H1 (cell line): ENCODE measurements at regions not wholly inside any gene's neighbourhood (a gene's known extent, or its start where the extent isn't known, plus 50 kb on each side); places are given as distances from the start of the nearest gene placed in this dataset.

ENCODE experiments used
- CTCF ChIA-PET: fragments of 300-600 bp; sonication (Branson Sonifier 250); formaldehyde crosslinking; loops from one replicate; lab custom pipeline; 2021; ENCODE audit not compliant: partially characterized antibody; lab: Charles Lee
- POLR2A ChIA-PET: fragments of 300-600 bp; sonication (Branson Sonifier 250); formaldehyde crosslinking; loops from one replicate; lab custom pipeline; 2021; ENCODE audit warnings: inconsistent platforms; ENCODE audit not compliant: partially characterized antibody; lab: Charles Lee
- DNase-seq, 2 experiments: peaks; one replicate each; pipeline versions ENCODE4 v3.0.0 to v3.0.0-alpha.2; 2010 to 2022; ENCODE audit warnings: low spot score in 2 of 2, low read depth in 1 of 2, mixed read lengths in 1 of 2
- FAIRE-seq: peaks from 2 replicates; lab custom pipeline; 2011; peaks lifted over from hg19 to GRCh38; lab: Jason Lieb, UNC
- H2AFZ ChIP-seq: 2 replicates; pipeline ENCODE4 v1.8.1; 2012; ENCODE audit warnings: low read length, inconsistent platforms
- H2AK5ac ChIP-seq: 2 replicates; pipeline ENCODE4 v1.6.1; 2013; ENCODE audit warnings: low read depth, low read length
- H2BK120ac ChIP-seq: replicated peaks from 2 replicates; pipeline ENCODE3; 2013; ENCODE audit warnings: low read depth, low read length, inconsistent platforms
- H2BK12ac ChIP-seq: 2 replicates; pipeline ENCODE4 v1.6.1; 2013; ENCODE audit warnings: low read depth, low read length
- H2BK15ac ChIP-seq: 2 replicates; pipeline ENCODE4 v1.6.1; 2013; ENCODE audit warnings: low read length
- H2BK20ac ChIP-seq: 2 replicates; pipeline ENCODE4 v1.6.1; 2013; ENCODE audit warnings: low read length
- H2BK5ac ChIP-seq: 2 replicates; pipeline ENCODE4 v1.6.1; 2013; ENCODE audit warnings: low read depth, low read length
- H3K14ac ChIP-seq: 2 replicates; pipeline ENCODE4 v1.6.1; 2013; ENCODE audit warnings: inconsistent platforms; ENCODE audit not compliant: insufficient read length
- H3K18ac ChIP-seq: 2 replicates; pipeline ENCODE4 v1.6.1; 2013; ENCODE audit warnings: low read length; ENCODE audit errors: extremely low read depth
- H3K23ac ChIP-seq: 2 replicates; pipeline ENCODE4 v1.6.1; 2013; ENCODE audit warnings: inconsistent platforms; ENCODE audit not compliant: insufficient read length
- H3K23me2 ChIP-seq: 2 replicates; pipeline ENCODE4 v1.6.1; 2013; ENCODE audit warnings: low read depth, low read length
- H3K27ac ChIP-seq: 2 replicates; pipeline ENCODE4 v1.6.1; 2011; ENCODE audit warnings: low read depth, low read length, inconsistent platforms
- H3K27me3 ChIP-seq, 4 experiments: replicated peaks in 1 of 4; 1 replicate in 1 of 4; 2 replicates in 3 of 4; pipeline versions ENCODE4 v1.6.1 to v1.8.1; 2011 to 2013; ENCODE audit warnings: low read length in 3 of 4, mild to moderate bottlenecking in 3 of 4, inconsistent platforms in 2 of 4, mixed read lengths in 2 of 4, moderate library complexity in 1 of 4; ENCODE audit not compliant: control insufficient read depth in 3 of 4, insufficient read depth in 3 of 4; ENCODE audit errors: extremely low read depth in 1 of 4
- H3K36me3 ChIP-seq, 4 experiments: 2 replicates each; pipeline versions ENCODE4 v1.6.1 to v1.8.1; 2011 to 2013; ENCODE audit warnings: mild to moderate bottlenecking in 4 of 4, low read length in 3 of 4, moderate library complexity in 2 of 4, control low read depth in 1 of 4, inconsistent platforms in 1 of 4; ENCODE audit not compliant: insufficient read depth in 4 of 4, control insufficient read depth in 2 of 4
- H3K4ac ChIP-seq: replicated peaks from 2 replicates; pipeline ENCODE3; 2013; ENCODE audit warnings: low read length, low read depth, mixed read lengths, inconsistent platforms; ENCODE audit not compliant: insufficient read length
- H3K4me1 ChIP-seq, 4 experiments: replicated peaks in 1 of 4; 1 replicate in 1 of 4; 2 replicates in 3 of 4; pipeline versions ENCODE4 v1.6.1 to v1.8.1; 2011 to 2013; ENCODE audit warnings: low read length in 3 of 4, inconsistent platforms in 2 of 4, mixed read lengths in 1 of 4; ENCODE audit not compliant: insufficient read depth in 4 of 4, control insufficient read depth in 3 of 4
- H3K4me2 ChIP-seq, 2 experiments: 2 replicates each; pipeline versions ENCODE4 v1.6.1 to v1.8.1; 2011 to 2013; ENCODE audit warnings: low read depth in 2 of 2, low read length in 2 of 2, control low read depth in 1 of 2, inconsistent platforms in 1 of 2, mild to moderate bottlenecking in 1 of 2; ENCODE audit not compliant: insufficient read depth in 1 of 2
- H3K4me3 ChIP-seq, 4 experiments: fragments of 200-600, 300-600 bp in 1 of 4; sonication (generic), shearing (Covaris generic), sonication (Bioruptor Twin) in 1 of 4; 2 replicates each; pipeline versions ENCODE4 v1.5.1 to v1.8.1; 2011 to 2016; ENCODE audit warnings: low read length in 4 of 4, low read depth in 3 of 4, control low read depth in 2 of 4, inconsistent platforms in 2 of 4, mild to moderate bottlenecking in 2 of 4, mixed read lengths in 1 of 4, moderate library complexity in 1 of 4; ENCODE audit not compliant: insufficient read depth in 2 of 4; ENCODE audit errors: extremely low read depth in 1 of 4
- H3K56ac ChIP-seq: replicated peaks from 2 replicates; pipeline ENCODE3; 2013; ENCODE audit warnings: low read depth, mild to moderate bottlenecking, mixed read lengths, low read length, inconsistent platforms; ENCODE audit not compliant: insufficient read length
- H3K79me1 ChIP-seq: 2 replicates; pipeline ENCODE4 v1.6.1; 2013; ENCODE audit warnings: low read depth, low read length, control low read depth
- H3K79me2 ChIP-seq, 2 experiments: 2 replicates each; pipeline versions ENCODE4 v1.6.1 to v1.8.1; 2012 to 2013; ENCODE audit warnings: low read length in 2 of 2, mild to moderate bottlenecking in 2 of 2, inconsistent platforms in 1 of 2; ENCODE audit not compliant: insufficient read depth in 2 of 2, control insufficient read depth in 1 of 2
- H3K9ac ChIP-seq, 4 experiments: replicated peaks in 1 of 4; 1 replicate in 1 of 4; 2 replicates in 3 of 4; pipeline versions ENCODE4 v1.6.1 to v1.8.1; 2011 to 2013; ENCODE audit warnings: low read depth in 3 of 4, low read length in 3 of 4, control low read depth in 2 of 4, mild to moderate bottlenecking in 2 of 4, moderate library complexity in 2 of 4, inconsistent platforms in 1 of 4; ENCODE audit errors: extremely low read depth in 1 of 4
- H3K9me3 ChIP-seq, 2 experiments: 2 replicates each; pipeline versions ENCODE4 v1.6.1 to v1.8.1; 2012 to 2013; ENCODE audit warnings: mild to moderate bottlenecking in 2 of 2, moderate library complexity in 2 of 2, control low read depth in 1 of 2, inconsistent platforms in 1 of 2, low read depth in 1 of 2, low read length in 1 of 2, mixed read lengths in 1 of 2; ENCODE audit not compliant: insufficient read depth in 2 of 2
- H4K20me1 ChIP-seq, 2 experiments: replicated peaks in 1 of 2; 2 replicates each; pipeline versions ENCODE3 to v1.8.1; 2011 to 2013; ENCODE audit warnings: inconsistent platforms in 2 of 2, low read length in 2 of 2, mild to moderate bottlenecking in 1 of 2; ENCODE audit not compliant: insufficient read depth in 2 of 2, control insufficient read depth in 1 of 2
- H4K5ac ChIP-seq: 2 replicates; pipeline ENCODE4 v1.6.1; 2013; ENCODE audit warnings: low read length, low read depth, mixed read lengths, inconsistent platforms; ENCODE audit not compliant: insufficient read length
- H4K8ac ChIP-seq: 2 replicates; pipeline ENCODE4 v1.8.0; 2013; ENCODE audit warnings: mild to moderate bottlenecking, moderate library complexity, low read length, inconsistent platforms; ENCODE audit not compliant: insufficient read depth; ENCODE audit errors: extremely low read depth
- H4K91ac ChIP-seq: replicated peaks from 2 replicates; pipeline ENCODE3; 2013; ENCODE audit warnings: low read length, mixed read lengths, inconsistent platforms; ENCODE audit not compliant: insufficient read length
- ASH2L ChIP-seq: fragments of 200-600, 300-600 bp; sonication (generic); IDR thresholded peaks from one replicate; pipeline ENCODE4 v1.7.1; 2017; ENCODE audit warnings: low read length
- CEBPB ChIP-seq: IDR thresholded peaks from 2 replicates; pipeline ENCODE4 v1.6.1; 2012; ENCODE audit warnings: low read depth, low read length
- EGR1 ChIP-seq: IDR thresholded peaks from 2 replicates; pipeline ENCODE4 v1.6.1; 2011; ENCODE audit warnings: low read depth, low read length, borderline replicate concordance
- FOSL1 ChIP-seq: IDR thresholded peaks from 2 replicates; pipeline ENCODE4 v1.6.1; 2011; ENCODE audit warnings: mild to moderate bottlenecking, low read depth, low read length, moderate library complexity; ENCODE audit not compliant: insufficient read depth
- GABPA ChIP-seq: IDR thresholded peaks from 2 replicates; pipeline ENCODE4 v1.6.1; 2011; ENCODE audit warnings: mild to moderate bottlenecking, low read length, moderate library complexity, borderline replicate concordance; ENCODE audit not compliant: insufficient read depth
- HDAC6 ChIP-seq: IDR thresholded peaks from one replicate; pipeline ENCODE4 v1.7.1; 2012; ENCODE audit warnings: low read depth, mild to moderate bottlenecking, inconsistent platforms, low read length, moderate library complexity
- JUN ChIP-seq: IDR thresholded peaks from 2 replicates; pipeline ENCODE4 v1.6.1; 2011; ENCODE audit warnings: low read depth, mild to moderate bottlenecking, improper control_type of control experiment, low read length
- KDM4A ChIP-seq: IDR thresholded peaks from one replicate; pipeline ENCODE4 v1.7.1; 2012; ENCODE audit warnings: low read depth, mild to moderate bottlenecking, moderate library complexity, low read length, inconsistent platforms; ENCODE audit not compliant: severe bottlenecking
- RXRA ChIP-seq: IDR thresholded peaks from 2 replicates; pipeline ENCODE4 v1.6.1; 2011; ENCODE audit warnings: low read depth, mild to moderate bottlenecking, low read length, moderate library complexity; ENCODE audit not compliant: insufficient read depth
- SP1 ChIP-seq: IDR thresholded peaks from 2 replicates; pipeline ENCODE4 v1.6.1; 2011; ENCODE audit warnings: low read depth, low read length
- TEAD4 ChIP-seq: IDR thresholded peaks from 2 replicates; pipeline ENCODE4 v1.6.1; 2012; ENCODE audit warnings: low read depth, low read length, inconsistent platforms, mixed read lengths
- WGBS, 2 experiments: shearing (Covaris generic) in 1 of 2; methylation state at CpG; one replicate each; pipeline versions ENCODE4 v1.1.6 to v1.1.7; 2013 to 2015; ENCODE audit warnings: low lambda C conversion rate in 2 of 2, mixed read lengths in 2 of 2, inconsistent platforms in 1 of 2, low coverage in 1 of 2, missing lambda C conversion rate in 1 of 2; ENCODE audit not compliant: insufficient replicate concordance in 2 of 2, insufficient coverage in 1 of 2, insufficient read length in 1 of 2; ENCODE audit errors: extremely low coverage in 1 of 2, missing lambda C conversion rate in 1 of 2; 5-methylcytosine and 5-hydroxymethylcytosine counted together

DNA sequence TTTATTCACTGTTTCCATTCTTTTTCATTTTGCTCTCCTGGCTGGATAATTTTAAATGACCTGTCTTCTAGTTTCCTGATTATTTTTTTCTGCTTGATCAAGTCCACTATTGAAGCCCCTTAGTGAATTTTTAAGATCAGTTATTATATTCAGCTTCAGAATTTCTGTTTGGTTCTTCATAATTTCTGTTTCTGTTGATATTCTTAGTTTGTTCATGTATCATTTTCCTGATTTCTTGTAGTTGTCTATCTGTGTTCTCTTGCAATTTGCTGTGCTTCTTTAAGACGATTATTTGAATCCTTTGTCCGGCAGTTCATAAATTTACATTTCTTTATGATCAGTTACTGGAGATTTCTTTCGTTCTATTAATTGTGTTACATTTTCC, 75.2 kb upstream of the CCDC71L start:
- Histone ChIP-seq H3K9me3 (no peaks in the 10 kb centered on the region), H3K36me3 (no peaks in the 10 kb centered on the region), H3K23me2 (no peaks in the 10 kb centered on the region), H3K14ac (no peak overlapping the region), H3K4me1 (peaks cover 0 to 6% (median 5%) of the 10 kb centered on the region in 4 experiments; a peak in 5 of 7 replicates), H3K23ac (no peak overlapping the region), H3K4me2 (no peak overlapping the region), H2BK5ac (no peak overlapping the region), H2BK12ac (no peak overlapping the region), H3K79me1 (no peaks in the 10 kb centered on the region), H3K56ac (no peak overlapping the region), H3K27ac (no peak overlapping the region), H2BK120ac (no peak overlapping the region), H4K20me1 (no peaks in the 10 kb centered on the region), H2BK20ac (no peak overlapping the region), H3K4me3 (no peak overlapping the region), H2BK15ac (no peak overlapping the region), H3K4ac (no peak overlapping the region), H3K27me3 (no peaks in the 10 kb centered on the region), H2AFZ (no peak overlapping the region), H4K8ac (no peak overlapping the region), H4K91ac (no peak overlapping the region), H2AK5ac (no peak overlapping the region), H3K18ac (no peak overlapping the region), H3K79me2 (no peaks in the 10 kb centered on the region), H4K5ac (no peak overlapping the region), H3K9ac (no peak overlapping the region)
- FAIRE-seq (no peak), DNase-seq (no peak)
- ChIA-PET POLR2A (interaction anchor here (1.5 to 1.9 kb wide), 2 partner anchors 76 to 78 kb away, joined by 4 to 7 read pairs; partner anchors contain the start of gene CCDC71L), CTCF (interaction anchor here (0.7 to 3.2 kb wide), 30 partner anchors 9 to 565 kb away, joined by 3 to 27 read pairs (median 4); partner anchors contain the start of gene CCDC71L)
- 94% methylated on average over 3 of the region's 3 CpGs; no CpG with 5 or more reads in 1 of the 2 experiments for WGBS, 2 experiments
- no peak for TF ChIP-seq JUN
- TF ChIP-seq ASH2L = no peak
- no peak for TF ChIP-seq FOSL1
- no peak for TF ChIP-seq HDAC6
- TF ChIP-seq RXRA = no peak
- TF ChIP-seq KDM4A = no peak
- TF ChIP-seq TEAD4 = no peak
- no peak for TF ChIP-seq EGR1
- TF ChIP-seq CEBPB = no peak
- no peak for TF ChIP-seq SP1
- no peak for TF ChIP-seq GABPA
